Activated CD4-positive, alpha-beta T cell treated with anti-CD3 and anti-CD28 coated beads, Interleukin-2, amount 10 ng/mL, durations not matched to agents 7 days and 5 days (primary cell): ENCODE measurements at regions not wholly inside any gene's neighbourhood (a gene's known extent, or its start where the extent isn't known, plus 50 kb on each side); places are given as distances from the start of the nearest gene placed in this dataset.
"Not testable (repeated sequence)": the region's sequence is repeated elsewhere in the genome, so short reads cannot be mapped to it uniquely, and the experiment has no call there.

Source experiments
- CTCF ChIA-PET: fragments of 350-600 bp; sonication (Branson Sonifier 250); formaldehyde crosslinking; loops from one replicate; lab custom pipeline; 2021; ENCODE audit warnings: antibody characterized with exemption; lab: Charles Lee
- POLR2A ChIA-PET: fragments of 350-600 bp; sonication (Branson Sonifier 250); formaldehyde crosslinking; loops from one replicate; lab custom pipeline; 2021; ENCODE audit warnings: antibody characterized with exemption; lab: Charles Lee
- DNase-seq: peaks from one replicate; pipeline ENCODE4 v3.0.0-alpha.2; 2020
- H3K27ac Mint-ChIP-seq: one replicate; pipeline ENCODE4 v1.8.0; 2021; ENCODE audit warnings: mild to moderate bottlenecking, moderate library complexity, mixed read lengths
- H3K27me3 Mint-ChIP-seq: one replicate; pipeline ENCODE4 v1.8.0; 2021; ENCODE audit warnings: mixed read lengths
- H3K36me3 Mint-ChIP-seq: one replicate; pipeline ENCODE4 v1.8.0; 2021; ENCODE audit warnings: low read depth, mixed read lengths
- H3K4me1 Mint-ChIP-seq: one replicate; pipeline ENCODE4 v1.8.0; 2021; ENCODE audit warnings: mixed read lengths
- H3K4me3 Mint-ChIP-seq: one replicate; pipeline ENCODE4 v1.8.0; 2021; ENCODE audit warnings: mild to moderate bottlenecking, moderate library complexity, mixed read lengths
- H3K9me3 Mint-ChIP-seq: one replicate; pipeline ENCODE4 v1.8.0; 2021; ENCODE audit warnings: mixed read lengths

DNA sequence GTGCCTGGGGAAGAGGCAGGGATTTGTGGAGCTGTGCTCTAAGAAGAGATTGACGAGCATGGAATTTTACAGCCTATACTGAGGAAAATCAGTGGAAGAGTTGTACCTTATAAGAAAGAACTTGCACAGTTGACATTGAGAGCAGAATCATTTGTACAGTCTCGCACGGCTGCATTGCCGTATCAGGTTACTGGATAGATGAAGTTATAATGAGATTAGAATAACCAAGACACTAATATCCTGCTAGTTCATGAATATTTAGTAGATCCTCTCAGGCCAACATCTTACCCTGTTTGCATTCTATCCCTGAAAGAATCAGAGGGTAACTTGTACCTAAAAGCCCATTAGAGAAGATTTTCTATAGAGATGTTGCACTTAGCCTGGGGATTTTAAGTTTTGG, 447.1 kb downstream of the PREX1 start:
- no peaks in the 10 kb centered on the region for H3K36me3 Mint-ChIP-seq
- H3K9me3 Mint-ChIP-seq: no peaks in the 10 kb centered on the region
- no peak overlapping the region for H3K4me3 Mint-ChIP-seq
- no peak for DNase-seq
- no peak overlapping the region for H3K27ac Mint-ChIP-seq
- ChIA-PET POLR2A (no interaction called here), CTCF (no interaction called here)
- peaks cover 2% of the 10 kb centered on the region for H3K27me3 Mint-ChIP-seq
- H3K4me1 Mint-ChIP-seq: no peaks in the 10 kb centered on the region

- CTCF ChIA-PET: no interaction called here
These were observed 448.7 kb downstream of the PREX1 start for GRCh38 chr20:48378976-48379675.

DNA sequence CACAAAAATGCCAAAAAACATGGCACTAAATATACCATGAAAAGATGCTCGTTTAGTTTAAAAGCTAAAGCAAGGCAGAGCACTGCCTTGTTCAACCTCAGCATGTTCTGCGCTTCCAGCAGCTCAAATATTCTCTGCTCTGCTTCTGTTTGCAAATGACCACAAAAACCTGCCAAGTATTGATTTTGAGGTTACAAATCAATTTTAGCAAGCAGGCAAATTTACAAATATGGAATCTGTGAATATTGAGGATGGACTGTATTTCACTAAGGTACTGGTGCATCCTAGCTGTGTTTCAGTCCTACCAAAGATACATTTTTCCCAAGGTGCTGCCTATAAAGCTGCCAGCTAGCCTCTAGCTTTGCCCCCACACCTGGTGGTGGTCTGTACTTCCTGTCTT, 449.9 kb downstream of the PREX1 start:
- POLR2A ChIA-PET: no interaction called here

More at GRCh38 chr20:48378976-48379675, 448.7 kb downstream of the PREX1 start:
- H3K9me3 Mint-ChIP-seq: no peaks in the 10 kb centered on the region
- peaks cover 2% of the 10 kb centered on the region for H3K27me3 Mint-ChIP-seq
- DNase-seq: no peak
- POLR2A ChIA-PET: no interaction called here
- H3K27ac Mint-ChIP-seq: no peak overlapping the region
- no peaks in the 10 kb centered on the region for H3K4me1 Mint-ChIP-seq
- H3K4me3 Mint-ChIP-seq: no peak overlapping the region
- no peaks in the 10 kb centered on the region for H3K36me3 Mint-ChIP-seq

GRCh38 chr20:48375804-48376203, 452.0 kb downstream of the PREX1 start:
- ChIA-PET CTCF (no interaction called here), POLR2A (interaction anchor here (0.6 kb wide), 1 partner anchor 12 kb away, joined by 3 read pairs; no protein-coding TSS in a partner anchor)
- H3K9me3 Mint-ChIP-seq: no peaks in the 10 kb centered on the region
- no peak for DNase-seq
- no peaks in the 10 kb centered on the region for H3K4me1 Mint-ChIP-seq
- H3K27ac Mint-ChIP-seq: no peak overlapping the region
- H3K36me3 Mint-ChIP-seq: no peaks in the 10 kb centered on the region
- no peak overlapping the region for H3K4me3 Mint-ChIP-seq
- H3K27me3 Mint-ChIP-seq: peaks cover 5% of the 10 kb centered on the region

More for the DNA sequence above, 449.9 kb downstream of the PREX1 start:
- CTCF ChIA-PET: no interaction called here
- H3K36me3 Mint-ChIP-seq: no peaks in the 10 kb centered on the region
- H3K4me3 Mint-ChIP-seq: no peak overlapping the region
- DNase-seq: no peak
- no peaks in the 10 kb centered on the region for H3K4me1 Mint-ChIP-seq
- no peaks in the 10 kb centered on the region for H3K9me3 Mint-ChIP-seq
- H3K27me3 Mint-ChIP-seq: peaks cover 5% of the 10 kb centered on the region
- H3K27ac Mint-ChIP-seq: no peak overlapping the region

GRCh38 chr20:48374991-48375595, 452.7 kb downstream of the PREX1 start:
- no peak for DNase-seq
- H3K36me3 Mint-ChIP-seq: no peaks in the 10 kb centered on the region
- H3K4me1 Mint-ChIP-seq: no peaks in the 10 kb centered on the region
- no peaks in the 10 kb centered on the region for H3K9me3 Mint-ChIP-seq
- ChIA-PET POLR2A (no interaction called here), CTCF (no interaction called here)
- peaks cover 5% of the 10 kb centered on the region for H3K27me3 Mint-ChIP-seq
- no peak overlapping the region for H3K4me3 Mint-ChIP-seq
- H3K27ac Mint-ChIP-seq: no peak overlapping the region

GRCh38 chr20:48374031-48374907, 453.5 kb downstream of the PREX1 start:
- H3K27ac Mint-ChIP-seq, H3K36me3 Mint-ChIP-seq, H3K4me3 Mint-ChIP-seq, H3K4me1 Mint-ChIP-seq, DNase-seq, POLR2A ChIA-PET, H3K9me3 Mint-ChIP-seq, CTCF ChIA-PET, H3K27me3 Mint-ChIP-seq: not testable (repeated sequence)

- peaks cover 5% of the 10 kb centered on the region for H3K27me3 Mint-ChIP-seq
- ChIA-PET POLR2A (no interaction called here), CTCF (no interaction called here)
- no peaks in the 10 kb centered on the region for H3K9me3 Mint-ChIP-seq
- no peak overlapping the region for H3K27ac Mint-ChIP-seq
- H3K4me3 Mint-ChIP-seq: no peak overlapping the region
- no peaks in the 10 kb centered on the region for H3K36me3 Mint-ChIP-seq
- DNase-seq: no peak
- H3K4me1 Mint-ChIP-seq: no peaks in the 10 kb centered on the region
These were observed 454.3 kb downstream of the PREX1 start for GRCh38 chr20:48373555-48373934.

GRCh38 chr20:48372851-48373554, 454.8 kb downstream of the PREX1 start:
- H3K4me3 Mint-ChIP-seq, H3K27me3 Mint-ChIP-seq, DNase-seq, H3K4me1 Mint-ChIP-seq, H3K27ac Mint-ChIP-seq, CTCF ChIA-PET, H3K9me3 Mint-ChIP-seq, POLR2A ChIA-PET, H3K36me3 Mint-ChIP-seq: not testable (repeated sequence)

DNA sequence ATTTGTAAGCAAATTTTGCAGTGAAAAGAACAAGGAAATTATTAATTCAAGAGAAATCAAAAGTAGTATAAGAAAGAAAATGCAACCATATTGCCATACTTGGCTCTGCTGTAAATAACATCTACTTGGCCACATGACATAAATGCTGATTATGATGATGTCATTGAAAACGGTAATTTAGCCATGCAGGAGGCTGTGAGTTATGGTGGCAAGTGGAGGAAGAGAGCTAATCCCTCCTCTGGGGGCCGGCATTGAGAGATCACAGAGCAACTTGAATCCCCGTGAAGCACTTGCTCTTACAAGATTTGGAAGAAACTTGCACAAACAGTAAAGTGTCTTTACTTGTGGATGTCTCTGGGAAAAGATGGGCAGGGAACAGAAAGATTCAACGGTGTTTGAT, 456.6 kb downstream of the PREX1 start:
- H3K36me3 Mint-ChIP-seq: no peaks in the 10 kb centered on the region

DNA sequence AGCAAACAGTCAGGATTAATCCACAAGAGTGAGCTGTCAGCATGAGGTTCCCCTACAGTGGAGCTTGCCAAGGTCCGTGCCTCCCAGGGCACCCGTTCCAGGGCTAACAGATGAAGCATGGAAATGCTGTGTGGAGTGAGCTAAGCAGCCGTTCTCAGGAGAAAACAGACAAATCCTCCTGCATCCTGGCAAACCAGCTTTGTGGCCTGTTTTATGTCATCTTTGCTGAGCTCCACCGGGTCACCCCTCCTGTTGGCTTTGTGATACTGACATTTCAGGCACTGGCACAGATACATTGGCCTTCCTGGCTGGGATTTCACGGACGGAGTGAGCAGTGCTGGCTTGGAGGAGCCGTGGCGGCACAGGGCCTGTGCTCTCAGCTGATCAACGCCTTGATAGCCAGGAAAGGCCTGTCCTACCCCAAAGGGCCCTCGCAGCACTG, 459.2 kb downstream of the PREX1 start:
- H3K4me3 Mint-ChIP-seq, H3K9me3 Mint-ChIP-seq, H3K27ac Mint-ChIP-seq, H3K36me3 Mint-ChIP-seq, CTCF ChIA-PET, H3K27me3 Mint-ChIP-seq, POLR2A ChIA-PET, DNase-seq: not testable (repeated sequence)
- peaks cover 11% of the 10 kb centered on the region for H3K4me1 Mint-ChIP-seq

More for the DNA sequence above, 456.6 kb downstream of the PREX1 start:
- H3K27ac Mint-ChIP-seq: no peak overlapping the region
- DNase-seq: no peak
- peaks cover 11% of the 10 kb centered on the region for H3K4me1 Mint-ChIP-seq
- peaks cover 5% of the 10 kb centered on the region for H3K27me3 Mint-ChIP-seq
- no peaks in the 10 kb centered on the region for H3K9me3 Mint-ChIP-seq
- ChIA-PET CTCF (interaction anchor here (0.8 kb wide), 1 partner anchor 156 kb away, joined by 3 read pairs; no protein-coding TSS in a partner anchor), POLR2A (no interaction called here)
- H3K4me3 Mint-ChIP-seq: no peak overlapping the region

- H3K27ac Mint-ChIP-seq, H3K4me3 Mint-ChIP-seq, CTCF ChIA-PET, H3K9me3 Mint-ChIP-seq, H3K27me3 Mint-ChIP-seq, H3K36me3 Mint-ChIP-seq, POLR2A ChIA-PET, DNase-seq: not testable (repeated sequence)
- H3K4me1 Mint-ChIP-seq: peaks cover 11% of the 10 kb centered on the region
These were observed 460.0 kb downstream of the PREX1 start for GRCh38 chr20:48367541-48368358.

DNA sequence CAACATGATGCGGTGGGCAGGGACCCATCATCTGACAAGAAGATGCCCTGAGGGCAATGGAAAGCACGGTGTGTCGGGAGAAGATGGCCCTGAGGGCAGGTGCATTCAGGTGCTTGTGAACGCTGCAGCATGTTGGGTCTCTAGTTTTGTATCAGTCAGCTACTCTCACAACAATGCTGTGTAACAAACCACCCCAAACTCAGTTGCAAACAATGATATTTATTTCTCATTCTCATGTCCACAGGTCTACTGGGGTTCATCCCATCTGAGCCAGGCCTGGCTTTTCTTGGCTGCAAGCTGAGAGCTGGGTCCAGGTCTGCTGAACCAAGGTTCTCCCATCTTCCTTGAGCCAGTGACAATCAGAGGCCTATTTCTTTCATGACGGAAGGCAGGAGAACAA, 461.6 kb downstream of the PREX1 start:
- POLR2A ChIA-PET: no interaction called here
- CTCF ChIA-PET: no interaction called here
- H3K27me3 Mint-ChIP-seq: peaks cover 2% of the 10 kb centered on the region
- H3K4me3 Mint-ChIP-seq: no peak overlapping the region
- DNase-seq: no peak
- peaks cover 2% of the 10 kb centered on the region for H3K9me3 Mint-ChIP-seq
- no peak overlapping the region for H3K27ac Mint-ChIP-seq
- no peaks in the 10 kb centered on the region for H3K36me3 Mint-ChIP-seq
- peaks cover 11% of the 10 kb centered on the region for H3K4me1 Mint-ChIP-seq
